Adrenal gland (tissue), 9 donors: ENCODE measurements at regions not wholly inside any gene's neighbourhood (a gene's known extent, or its start where the extent isn't known, plus 50 kb on each side); places are given as distances from the start of the nearest gene placed in this dataset.
"Not testable (repeated sequence)": the region's sequence is repeated elsewhere in the genome, so short reads cannot be mapped to it uniquely, and the experiment has no call there.

Source experiments
- DNase-seq, 7 donors: peaks; one replicate each; pipeline ENCODE4 v3.0.0-alpha.2; 2019 to 2020
- H3K27ac ChIP-seq, 5 donors: fragments of 200-600 bp; sonication (generic) in 4 of 5; 1 replicate in 3 of 5; 2 replicates in 2 of 5; pipeline versions ENCODE4 v1.5.1 to v1.8.0; 2016 to 2020; ENCODE audit warnings: mild to moderate bottlenecking in 1 of 5
- H3K27me3 ChIP-seq: fragments of 200-600 bp; 2 replicates; pipeline ENCODE4 v1.8.0; 2021
- H3K36me3 ChIP-seq, 2 donors: fragments of 200-600 bp; replicated peaks in 1 of 2; 1 replicate in 1 of 2; 2 replicates in 1 of 2; pipeline versions ENCODE4 v1.5.1 to v1.8.0; 2018 to 2022
- H3K4me1 ChIP-seq, 2 donors: fragments of 200-600 bp; replicated peaks in 1 of 2; 1 replicate in 1 of 2; 2 replicates in 1 of 2; pipeline versions ENCODE4 v1.5.1 to v1.8.0; 2018 to 2021
- H3K4me3 ChIP-seq, 4 donors: fragments of 200-600 bp; sonication (generic) in 3 of 4; one replicate each; pipeline ENCODE4 v1.5.1; 2016 to 2018
- H3K9me3 ChIP-seq, 3 donors: fragments of 200-600 bp; sonication (generic) in 1 of 3; replicated peaks in 1 of 3; 1 replicate in 2 of 3; 2 replicates in 1 of 3; pipeline versions ENCODE4 v1.5.1 to v1.8.0; 2016 to 2021
- POLR2A ChIP-seq, 2 donors: fragments of 450-650 bp; IDR thresholded peaks; one replicate each; pipeline ENCODE4 v1.6.1; 2017; ENCODE audit warnings: antibody characterized with exemption in 2 of 2, mild to moderate bottlenecking in 2 of 2, moderate library complexity in 1 of 2
- WGBS, 4 donors: extraction: QIAGEN DNeasy Blood & Tissue Kit in 2 of 4; methylation state at CpG; one replicate each; pipeline versions ENCODE4 v1.1.5 to v1.1.7; 2013 to 2017; 5-methylcytosine and 5-hydroxymethylcytosine counted together
- intact Hi-C, 2 donors: fragments of 100-400 bp; cut with DNase I; formaldehyde crosslinking; loops; one replicate each; pipeline versions ENCODE4 v1.14.1 to v1.15.0; 2022 to 2023
- TF ChIP-seq, protein P1 (sequence below), 6 experiments: fragments of 450-650 bp in 4 of 6; fragments of 200-600 bp in 2 of 6; sonication (generic) in 1 of 6; IDR thresholded peaks; 1 replicate in 5 of 6; 2 replicates in 1 of 6; pipeline versions ENCODE4 v1.5.1 to v1.8.0; 2016 to 2021; ENCODE audit warnings: antibody characterized with exemption in 6 of 6, mild to moderate bottlenecking in 2 of 6, moderate library complexity in 1 of 6
- donor health status: healthy with polysubstance abuse.
- donor health status: Bipolar disorder and iron deficiency.
- donor health status: DM: yes; HTN: yes; CAD: no.
- donor health status: DM: no; HTN: no; CAD: no.
- donor health status: DM: no; HTN: no; CAD: no.

DNA sequence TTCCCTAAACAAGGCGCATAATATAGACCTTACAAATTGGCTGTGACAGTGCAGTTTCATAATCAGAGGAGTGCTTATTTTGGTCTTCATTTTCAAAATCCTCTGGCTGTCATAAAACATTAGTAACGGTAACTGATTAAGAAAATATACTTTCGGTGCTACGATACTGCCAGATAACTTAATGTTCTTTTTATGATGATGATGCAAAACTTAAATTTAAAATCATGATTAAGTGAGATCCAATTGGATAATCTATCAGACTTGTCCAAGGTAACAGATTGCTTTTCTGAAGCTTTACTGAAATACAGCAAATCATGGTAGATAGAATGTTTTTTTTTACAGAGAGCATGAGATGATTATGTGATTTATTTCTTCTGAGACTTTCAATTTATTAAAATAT is 364.2 kb upstream of the CNTN3 start:
- WGBS, 4 donors, result 72 to 86% (median 84%) methylated on average over 4 of the region's 4 CpGs
- intact Hi-C loops, result no loop called here

DNA sequence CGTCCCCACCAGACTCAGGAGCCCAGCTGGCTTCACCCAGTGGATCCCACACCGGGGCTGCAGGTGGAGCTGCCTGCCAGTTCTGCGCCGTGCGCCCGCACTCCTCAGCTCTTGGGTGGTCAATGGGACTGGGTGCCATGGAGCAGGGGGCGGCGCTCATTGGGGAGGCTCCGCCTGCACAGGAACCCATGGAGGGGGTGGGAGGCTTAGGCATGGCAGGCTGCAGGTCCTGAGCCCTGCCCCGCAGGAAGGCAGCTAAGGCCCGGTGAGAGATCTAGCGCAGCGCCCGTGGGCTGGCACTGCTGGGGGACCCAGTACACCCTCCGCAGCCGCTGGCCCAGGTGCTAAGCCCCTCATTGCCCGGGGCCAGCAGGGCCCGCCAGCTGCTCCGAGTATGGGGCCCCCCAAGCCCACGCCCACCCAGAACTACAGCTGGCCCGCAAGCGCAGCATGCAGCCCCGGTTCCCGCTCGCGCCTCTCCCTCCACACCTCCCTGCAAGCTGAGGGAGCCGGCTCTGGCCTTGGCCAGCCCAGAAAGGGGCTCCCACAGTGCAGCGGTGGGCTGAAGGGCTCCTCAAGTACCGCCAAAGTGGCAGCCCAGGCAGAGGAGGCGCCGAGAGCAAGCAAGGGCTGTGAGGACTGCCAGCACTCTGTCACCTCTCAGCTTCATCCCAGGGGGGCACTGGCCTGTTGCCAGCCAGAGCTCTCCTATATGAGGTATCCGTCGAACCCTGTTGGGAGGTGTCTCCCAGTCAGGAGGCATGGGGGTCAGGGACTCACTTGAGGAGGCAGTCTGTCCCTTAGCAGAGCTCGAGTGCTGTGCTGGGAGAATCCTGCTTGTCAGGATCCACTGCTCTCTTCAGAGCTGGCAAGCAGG is 370.8 kb upstream of the CNTN3 start:
- H3K4me3 ChIP-seq, H3K27ac ChIP-seq, H3K9me3 ChIP-seq, H3K36me3 ChIP-seq, H3K4me1 ChIP-seq, intact Hi-C loops, H3K27me3 ChIP-seq, DNase-seq: not testable (repeated sequence)
- 89 to 91% (median 91%) methylated on average over 15 to 34 of the region's 34 CpGs; no CpG with 5 or more reads in 1 of the 4 donors for WGBS, 4 donors

More for the DNA sequence above, 364.2 kb upstream of the CNTN3 start:
- DNase-seq, result no peak
- TF ChIP-seq, protein P1, sequence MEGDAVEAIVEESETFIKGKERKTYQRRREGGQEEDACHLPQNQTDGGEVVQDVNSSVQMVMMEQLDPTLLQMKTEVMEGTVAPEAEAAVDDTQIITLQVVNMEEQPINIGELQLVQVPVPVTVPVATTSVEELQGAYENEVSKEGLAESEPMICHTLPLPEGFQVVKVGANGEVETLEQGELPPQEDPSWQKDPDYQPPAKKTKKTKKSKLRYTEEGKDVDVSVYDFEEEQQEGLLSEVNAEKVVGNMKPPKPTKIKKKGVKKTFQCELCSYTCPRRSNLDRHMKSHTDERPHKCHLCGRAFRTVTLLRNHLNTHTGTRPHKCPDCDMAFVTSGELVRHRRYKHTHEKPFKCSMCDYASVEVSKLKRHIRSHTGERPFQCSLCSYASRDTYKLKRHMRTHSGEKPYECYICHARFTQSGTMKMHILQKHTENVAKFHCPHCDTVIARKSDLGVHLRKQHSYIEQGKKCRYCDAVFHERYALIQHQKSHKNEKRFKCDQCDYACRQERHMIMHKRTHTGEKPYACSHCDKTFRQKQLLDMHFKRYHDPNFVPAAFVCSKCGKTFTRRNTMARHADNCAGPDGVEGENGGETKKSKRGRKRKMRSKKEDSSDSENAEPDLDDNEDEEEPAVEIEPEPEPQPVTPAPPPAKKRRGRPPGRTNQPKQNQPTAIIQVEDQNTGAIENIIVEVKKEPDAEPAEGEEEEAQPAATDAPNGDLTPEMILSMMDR (IDR thresholded peaks at IDR 0.05), result no peak
- TF ChIP-seq POLR2A (IDR thresholded peaks at IDR 0.05), result no peak
- H3K36me3 ChIP-seq, result no peaks in the 10 kb centered on the region
- H3K27ac ChIP-seq, result no peak overlapping the region
- H3K27me3 ChIP-seq, result no peaks in the 10 kb centered on the region
- H3K4me3 ChIP-seq, result no peak overlapping the region
- no peaks in the 10 kb centered on the region for H3K9me3 ChIP-seq
- no peaks in the 10 kb centered on the region for H3K4me1 ChIP-seq

DNA sequence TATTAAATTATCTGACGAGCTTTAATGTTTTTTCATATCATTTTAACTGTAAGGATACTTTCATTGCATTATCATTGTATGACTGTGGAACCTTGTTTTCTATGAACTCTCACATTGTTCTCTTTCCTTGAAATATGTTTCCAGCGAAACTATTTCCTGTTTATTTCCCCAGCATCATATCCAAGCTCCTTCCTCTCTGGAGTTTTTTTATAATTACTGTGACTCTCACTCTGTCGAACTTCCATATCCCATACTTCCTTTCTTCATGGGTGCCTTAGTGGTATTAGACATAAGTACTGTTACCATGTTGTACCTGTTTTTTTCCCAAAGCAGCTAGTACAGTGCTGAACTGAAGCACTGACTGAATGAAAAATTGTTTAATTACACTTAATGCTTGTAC is 373.6 kb upstream of the CNTN3 start:
- 42 to 57% (median 48%) methylated on average over 3 of the region's 3 CpGs for WGBS, 4 donors
- Histone ChIP-seq H3K9me3 (no peaks in the 10 kb centered on the region), H3K4me1 (no peaks in the 10 kb centered on the region), H3K36me3 (no peaks in the 10 kb centered on the region), H3K27ac (no peak overlapping the region), H3K4me3 (no peak overlapping the region), H3K27me3 (no peaks in the 10 kb centered on the region)
- no peak for TF ChIP-seq POLR2A (IDR thresholded peaks at IDR 0.05)
- TF ChIP-seq, protein P1 (IDR thresholded peaks at IDR 0.05), result no peak
- intact Hi-C loops, result no loop called here
- no peak for DNase-seq

DNA sequence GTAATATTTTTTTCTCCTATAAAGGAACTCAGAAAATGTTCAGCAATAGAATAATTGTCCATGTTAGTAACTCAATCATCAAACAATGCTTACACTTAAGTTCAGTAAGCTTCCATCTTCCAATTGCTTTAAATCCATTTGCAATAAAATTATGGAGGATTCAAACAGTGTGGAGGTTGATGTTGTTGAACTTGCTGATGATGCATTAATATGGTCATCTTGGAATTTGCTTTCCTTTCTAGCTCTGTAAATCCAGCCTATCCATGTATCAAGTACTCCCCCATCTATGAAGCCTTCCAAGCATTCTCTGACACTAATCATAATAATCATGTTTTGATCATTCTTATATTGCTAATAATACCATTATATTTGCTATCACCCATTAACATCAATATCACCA is 378.4 kb upstream of the CNTN3 start:
- H3K36me3 ChIP-seq, result no peaks in the 10 kb centered on the region
- no peak overlapping the region for H3K27ac ChIP-seq
- intact Hi-C loops, result no loop called here
- H3K9me3 ChIP-seq, result no peaks in the 10 kb centered on the region
- TF ChIP-seq, protein P1 (IDR thresholded peaks at IDR 0.05), result no peak
- no peak for TF ChIP-seq POLR2A (IDR thresholded peaks at IDR 0.05)
- H3K4me1 ChIP-seq, result no peaks in the 10 kb centered on the region
- no peaks in the 10 kb centered on the region for H3K27me3 ChIP-seq
- no peak for DNase-seq
- H3K4me3 ChIP-seq, result no peak overlapping the region

DNA sequence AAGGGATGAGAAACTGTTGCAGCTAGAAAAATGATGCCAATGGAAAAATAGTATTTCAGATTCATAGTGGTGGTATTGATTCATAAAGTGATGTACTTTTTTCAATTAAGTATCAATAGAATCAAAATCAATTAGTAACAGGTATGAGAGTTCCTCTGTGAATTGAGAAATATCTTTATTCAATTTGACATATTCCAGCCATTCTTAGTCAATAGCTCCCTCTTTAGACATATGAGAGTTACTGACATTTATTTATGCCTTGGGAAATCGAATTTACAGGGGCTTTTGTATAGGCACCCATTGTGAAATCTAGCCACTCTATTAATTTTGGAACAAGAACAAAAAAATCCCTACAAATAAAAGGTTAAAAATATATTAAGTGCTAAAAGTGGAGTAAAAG is 386.9 kb upstream of the CNTN3 start:
- DNase-seq, result no peak
- TF ChIP-seq, protein P1 (IDR thresholded peaks at IDR 0.05), result peak in 3 of 6 experiments; percentile 8 to 34 (median 30)
- TF ChIP-seq POLR2A (IDR thresholded peaks at IDR 0.05), result no peak
- Histone ChIP-seq H3K9me3 (no peaks in the 10 kb centered on the region), H3K36me3 (no peaks in the 10 kb centered on the region), H3K27me3 (no peaks in the 10 kb centered on the region), H3K4me1 (no peaks in the 10 kb centered on the region), H3K4me3 (no peak overlapping the region), H3K27ac (no peak overlapping the region)
- WGBS, 4 donors, result 6 to 10% (median 9%) methylated on average over 1 of the region's 1 CpG
- intact Hi-C loops, result no loop called here
